ENCODE measurements at regions not wholly inside any gene's neighbourhood (a gene's known extent, or its start where the extent isn't known, plus 50 kb on each side); places are given as distances from the start of the nearest gene placed in this dataset.

DNA sequence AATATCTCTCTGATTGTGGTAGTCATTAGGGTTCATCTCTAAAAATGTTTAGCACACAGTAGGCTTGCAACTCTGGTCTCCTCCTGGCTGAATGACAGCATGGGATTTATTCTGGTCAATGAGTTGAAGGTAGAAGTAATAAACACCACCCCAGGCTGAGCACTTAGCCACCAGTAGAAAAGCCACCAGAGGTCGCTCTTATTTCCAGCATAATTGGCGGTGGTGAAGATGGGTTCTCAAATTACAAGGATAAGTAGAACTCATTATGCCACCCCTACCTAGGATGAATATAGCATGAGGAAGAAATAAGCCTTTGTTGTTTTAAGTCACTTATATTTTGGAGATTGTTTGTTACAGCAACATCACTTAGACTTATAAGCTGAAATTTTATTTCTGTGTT is 302.7 kb downstream of the GPM6A start:
- H3K4me3 Mint-ChIP-seq: no peak overlapping the region
- H3K4me1 Mint-ChIP-seq: 0 out of 2 replicates have a peak, but pooled peaks cover 3% of the 10 kb centered on the region
- no peak overlapping the region for H3K27ac Mint-ChIP-seq
- ATAC-seq: peak; percentile 99
- peak; percentile 38 for DNase-seq (ENCODE audit: low spot score)
- ChIA-PET CTCF (interaction anchor here (0.8 to 1.3 kb wide), 7 partner anchors 11 to 962 kb away, joined by 3 to 5 read pairs (median 3); no protein-coding TSS in a partner anchor), POLR2A (no interaction called here)
- TF ChIP-seq, protein P1, sequence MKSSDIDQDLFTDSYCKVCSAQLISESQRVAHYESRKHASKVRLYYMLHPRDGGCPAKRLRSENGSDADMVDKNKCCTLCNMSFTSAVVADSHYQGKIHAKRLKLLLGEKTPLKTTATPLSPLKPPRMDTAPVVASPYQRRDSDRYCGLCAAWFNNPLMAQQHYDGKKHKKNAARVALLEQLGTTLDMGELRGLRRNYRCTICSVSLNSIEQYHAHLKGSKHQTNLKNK (CRISPR knock-in tag; IDR thresholded peaks at IDR 0.05): no peak
- TF ChIP-seq, protein P2, sequence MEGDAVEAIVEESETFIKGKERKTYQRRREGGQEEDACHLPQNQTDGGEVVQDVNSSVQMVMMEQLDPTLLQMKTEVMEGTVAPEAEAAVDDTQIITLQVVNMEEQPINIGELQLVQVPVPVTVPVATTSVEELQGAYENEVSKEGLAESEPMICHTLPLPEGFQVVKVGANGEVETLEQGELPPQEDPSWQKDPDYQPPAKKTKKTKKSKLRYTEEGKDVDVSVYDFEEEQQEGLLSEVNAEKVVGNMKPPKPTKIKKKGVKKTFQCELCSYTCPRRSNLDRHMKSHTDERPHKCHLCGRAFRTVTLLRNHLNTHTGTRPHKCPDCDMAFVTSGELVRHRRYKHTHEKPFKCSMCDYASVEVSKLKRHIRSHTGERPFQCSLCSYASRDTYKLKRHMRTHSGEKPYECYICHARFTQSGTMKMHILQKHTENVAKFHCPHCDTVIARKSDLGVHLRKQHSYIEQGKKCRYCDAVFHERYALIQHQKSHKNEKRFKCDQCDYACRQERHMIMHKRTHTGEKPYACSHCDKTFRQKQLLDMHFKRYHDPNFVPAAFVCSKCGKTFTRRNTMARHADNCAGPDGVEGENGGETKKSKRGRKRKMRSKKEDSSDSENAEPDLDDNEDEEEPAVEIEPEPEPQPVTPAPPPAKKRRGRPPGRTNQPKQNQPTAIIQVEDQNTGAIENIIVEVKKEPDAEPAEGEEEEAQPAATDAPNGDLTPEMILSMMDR (IDR thresholded peaks at IDR 0.05): peak; percentile 36; the same call in 1 of the 2 replicates
- no peaks in the 10 kb centered on the region for H3K36me3 Mint-ChIP-seq
- no peaks in the 10 kb centered on the region; the same call in 1 of the 2 replicates for H3K27me3 Mint-ChIP-seq (ENCODE audit: low read depth)
- peaks cover 5% of the 10 kb centered on the region for H3K9me3 Mint-ChIP-seq

DNA sequence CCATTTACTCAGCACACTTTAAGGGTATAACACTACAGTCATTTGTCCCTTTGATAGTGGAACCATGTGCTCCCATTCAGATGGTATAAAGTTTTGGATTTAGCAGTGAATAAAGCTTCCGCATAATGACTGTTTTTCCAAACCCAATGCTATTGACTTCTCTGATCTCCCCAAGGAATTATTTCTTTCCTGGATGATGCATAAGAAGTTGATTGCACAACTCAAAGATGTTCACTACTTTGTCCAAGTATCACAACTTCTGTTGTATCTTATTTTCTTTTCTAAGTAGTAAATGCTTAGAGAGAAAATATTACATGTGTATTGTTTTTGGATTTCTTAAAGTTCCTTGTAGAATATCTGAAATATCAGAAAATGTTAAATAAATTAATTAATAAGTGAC is 300.2 kb downstream of the GPM6A start:
- DNase-seq (ENCODE audit: low spot score) (no peak), ATAC-seq (no peak)
- CTCF ChIA-PET: no interaction called here
- POLR2A ChIA-PET: no interaction called here
- H3K27me3 Mint-ChIP-seq (ENCODE audit: low read depth): no peaks in the 10 kb centered on the region; the same call in 1 of the 2 replicates
- H3K9me3 Mint-ChIP-seq: peaks cover 8% of the 10 kb centered on the region
- 0 out of 2 replicates have a peak, but pooled peaks cover 3% of the 10 kb centered on the region for H3K4me1 Mint-ChIP-seq
- no peaks in the 10 kb centered on the region for H3K36me3 Mint-ChIP-seq
- TF ChIP-seq, protein P3, sequence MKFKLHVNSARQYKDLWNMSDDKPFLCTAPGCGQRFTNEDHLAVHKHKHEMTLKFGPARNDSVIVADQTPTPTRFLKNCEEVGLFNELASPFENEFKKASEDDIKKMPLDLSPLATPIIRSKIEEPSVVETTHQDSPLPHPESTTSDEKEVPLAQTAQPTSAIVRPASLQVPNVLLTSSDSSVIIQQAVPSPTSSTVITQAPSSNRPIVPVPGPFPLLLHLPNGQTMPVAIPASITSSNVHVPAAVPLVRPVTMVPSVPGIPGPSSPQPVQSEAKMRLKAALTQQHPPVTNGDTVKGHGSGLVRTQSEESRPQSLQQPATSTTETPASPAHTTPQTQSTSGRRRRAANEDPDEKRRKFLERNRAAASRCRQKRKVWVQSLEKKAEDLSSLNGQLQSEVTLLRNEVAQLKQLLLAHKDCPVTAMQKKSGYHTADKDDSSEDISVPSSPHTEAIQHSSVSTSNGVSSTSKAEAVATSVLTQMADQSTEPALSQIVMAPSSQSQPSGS (CRISPR knock-in tag; IDR thresholded peaks at IDR 0.05; ENCODE audit: borderline replicate concordance, low read depth): no peak
- TF ChIP-seq HMGA2 (CRISPR knock-in tag; IDR thresholded peaks at IDR 0.05): no peak
- no peak for TF ChIP-seq OVOL2 (CRISPR knock-in tag; IDR thresholded peaks at IDR 0.05; ENCODE audit: borderline replicate concordance)
- TF ChIP-seq, protein P4, sequence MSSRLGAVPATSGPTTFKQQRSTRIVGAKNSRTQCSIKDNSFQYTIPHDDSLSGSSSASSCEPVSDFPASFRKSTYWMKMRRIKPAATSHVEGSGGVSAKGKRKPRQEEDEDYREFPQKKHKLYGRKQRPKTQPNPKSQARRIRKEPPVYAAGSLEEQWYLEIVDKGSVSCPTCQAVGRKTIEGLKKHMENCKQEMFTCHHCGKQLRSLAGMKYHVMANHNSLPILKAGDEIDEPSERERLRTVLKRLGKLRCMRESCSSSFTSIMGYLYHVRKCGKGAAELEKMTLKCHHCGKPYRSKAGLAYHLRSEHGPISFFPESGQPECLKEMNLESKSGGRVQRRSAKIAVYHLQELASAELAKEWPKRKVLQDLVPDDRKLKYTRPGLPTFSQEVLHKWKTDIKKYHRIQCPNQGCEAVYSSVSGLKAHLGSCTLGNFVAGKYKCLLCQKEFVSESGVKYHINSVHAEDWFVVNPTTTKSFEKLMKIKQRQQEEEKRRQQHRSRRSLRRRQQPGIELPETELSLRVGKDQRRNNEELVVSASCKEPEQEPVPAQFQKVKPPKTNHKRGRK (CRISPR knock-in tag; IDR thresholded peaks at IDR 0.05; ENCODE audit: borderline replicate concordance): no peak
- TF ChIP-seq ZNF219 (CRISPR knock-in tag; IDR thresholded peaks at IDR 0.05; ENCODE audit: borderline replicate concordance): no peak
- TF ChIP-seq, protein P5, sequence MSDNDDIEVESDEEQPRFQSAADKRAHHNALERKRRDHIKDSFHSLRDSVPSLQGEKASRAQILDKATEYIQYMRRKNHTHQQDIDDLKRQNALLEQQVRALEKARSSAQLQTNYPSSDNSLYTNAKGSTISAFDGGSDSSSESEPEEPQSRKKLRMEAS (CRISPR knock-in tag; IDR thresholded peaks at IDR 0.05): no peak
- TF ChIP-seq SP1 (CRISPR knock-in tag; conservative IDR thresholded peaks at IDR 0.05): no peak
- TF ChIP-seq SMAD3 (CRISPR knock-in tag; IDR thresholded peaks at IDR 0.05; ENCODE audit: borderline replicate concordance): no peak
- no peak overlapping the region for H3K27ac Mint-ChIP-seq
- H3K4me3 Mint-ChIP-seq: no peak overlapping the region

DNA sequence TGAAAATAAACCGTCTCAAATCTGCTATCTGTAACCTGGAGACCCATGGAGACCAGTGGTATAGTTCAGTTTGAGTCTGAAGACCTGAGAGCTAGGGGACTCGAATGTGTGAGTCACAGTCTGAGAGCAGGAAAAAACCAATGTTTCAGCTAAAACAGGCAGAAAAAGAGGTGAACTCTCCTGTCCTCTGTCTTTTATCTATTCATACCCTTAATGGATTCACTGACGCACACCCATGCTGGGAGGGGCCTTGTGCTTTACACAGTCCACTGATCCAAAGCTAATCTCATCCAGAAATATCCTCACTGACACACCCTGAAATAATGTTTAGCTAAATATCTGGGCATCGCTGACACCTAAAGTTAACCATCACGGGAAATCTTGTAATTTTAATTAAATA is 297.9 kb downstream of the GPM6A start:
- Mint-ChIP-seq H3K36me3 (no peaks in the 10 kb centered on the region), H3K9me3 (peaks cover 3% of the 10 kb centered on the region; the same call in 1 of the 2 replicates), H3K27ac (no peak overlapping the region), H3K27me3 (ENCODE audit: low read depth) (no peaks in the 10 kb centered on the region; the same call in 1 of the 2 replicates), H3K4me3 (no peak overlapping the region), H3K4me1 (0 out of 2 replicates have a peak, but pooled peaks cover 3% of the 10 kb centered on the region)
- ATAC-seq: no peak
- POLR2A ChIA-PET: no interaction called here
- CTCF ChIA-PET: no interaction called here
- TF ChIP-seq, protein P1 (CRISPR knock-in tag; IDR thresholded peaks at IDR 0.05): no peak
- TF ChIP-seq, protein P3 (CRISPR knock-in tag; IDR thresholded peaks at IDR 0.05; ENCODE audit: borderline replicate concordance, low read depth): no peak
- no peak for TF ChIP-seq CBFB (CRISPR knock-in tag; IDR thresholded peaks at IDR 0.05; ENCODE audit: low read depth)
- TF ChIP-seq ATF1 (CRISPR knock-in tag; IDR thresholded peaks at IDR 0.05): no peak
- no peak for TF ChIP-seq ZNF416 (CRISPR knock-in tag; IDR thresholded peaks at IDR 0.05)
- TF ChIP-seq MXD4 (CRISPR knock-in tag; IDR thresholded peaks at IDR 0.05; ENCODE audit: borderline replicate concordance): no peak
- TF ChIP-seq ZNF138 (CRISPR knock-in tag; conservative IDR thresholded peaks at IDR 0.05): no peak
- no peak for TF ChIP-seq RORB (CRISPR knock-in tag; IDR thresholded peaks at IDR 0.05)
- TF ChIP-seq ZNF671 (CRISPR knock-in tag; IDR thresholded peaks at IDR 0.05): no peak
- no peak for TF ChIP-seq NFATC4 (CRISPR knock-in tag; IDR thresholded peaks at IDR 0.05)
- TF ChIP-seq, protein P6, sequence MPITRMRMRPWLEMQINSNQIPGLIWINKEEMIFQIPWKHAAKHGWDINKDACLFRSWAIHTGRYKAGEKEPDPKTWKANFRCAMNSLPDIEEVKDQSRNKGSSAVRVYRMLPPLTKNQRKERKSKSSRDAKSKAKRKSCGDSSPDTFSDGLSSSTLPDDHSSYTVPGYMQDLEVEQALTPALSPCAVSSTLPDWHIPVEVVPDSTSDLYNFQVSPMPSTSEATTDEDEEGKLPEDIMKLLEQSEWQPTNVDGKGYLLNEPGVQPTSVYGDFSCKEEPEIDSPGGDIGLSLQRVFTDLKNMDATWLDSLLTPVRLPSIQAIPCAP (CRISPR knock-in tag; IDR thresholded peaks at IDR 0.05): no peak
- TF ChIP-seq ZNF263 (CRISPR knock-in tag; IDR thresholded peaks at IDR 0.05; ENCODE audit: low read depth): no peak
- TF ChIP-seq, protein P7, sequence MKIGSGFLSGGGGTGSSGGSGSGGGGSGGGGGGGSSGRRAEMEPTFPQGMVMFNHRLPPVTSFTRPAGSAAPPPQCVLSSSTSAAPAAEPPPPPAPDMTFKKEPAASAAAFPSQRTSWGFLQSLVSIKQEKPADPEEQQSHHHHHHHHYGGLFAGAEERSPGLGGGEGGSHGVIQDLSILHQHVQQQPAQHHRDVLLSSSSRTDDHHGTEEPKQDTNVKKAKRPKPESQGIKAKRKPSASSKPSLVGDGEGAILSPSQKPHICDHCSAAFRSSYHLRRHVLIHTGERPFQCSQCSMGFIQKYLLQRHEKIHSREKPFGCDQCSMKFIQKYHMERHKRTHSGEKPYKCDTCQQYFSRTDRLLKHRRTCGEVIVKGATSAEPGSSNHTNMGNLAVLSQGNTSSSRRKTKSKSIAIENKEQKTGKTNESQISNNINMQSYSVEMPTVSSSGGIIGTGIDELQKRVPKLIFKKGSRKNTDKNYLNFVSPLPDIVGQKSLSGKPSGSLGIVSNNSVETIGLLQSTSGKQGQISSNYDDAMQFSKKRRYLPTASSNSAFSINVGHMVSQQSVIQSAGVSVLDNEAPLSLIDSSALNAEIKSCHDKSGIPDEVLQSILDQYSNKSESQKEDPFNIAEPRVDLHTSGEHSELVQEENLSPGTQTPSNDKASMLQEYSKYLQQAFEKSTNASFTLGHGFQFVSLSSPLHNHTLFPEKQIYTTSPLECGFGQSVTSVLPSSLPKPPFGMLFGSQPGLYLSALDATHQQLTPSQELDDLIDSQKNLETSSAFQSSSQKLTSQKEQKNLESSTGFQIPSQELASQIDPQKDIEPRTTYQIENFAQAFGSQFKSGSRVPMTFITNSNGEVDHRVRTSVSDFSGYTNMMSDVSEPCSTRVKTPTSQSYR (CRISPR knock-in tag; IDR thresholded peaks at IDR 0.05): no peak
- no peak for DNase-seq (ENCODE audit: low spot score)

Data from WTC11 (cell line).